ENCODE measurements at regions not wholly inside any gene's neighbourhood (a gene's known extent, or its start where the extent isn't known, plus 50 kb on each side); places are given as distances from the start of the nearest gene placed in this dataset.
"Not testable (repeated sequence)": the region's sequence is repeated elsewhere in the genome, so short reads cannot be mapped to it uniquely, and the experiment has no call there.

- no peak for DNase-seq
These were observed 163.4 kb upstream of the SYN3 start for GRCh38 chr22:33221568-33221967.

- DNase-seq, result no peak
These were observed 162.4 kb upstream of the SYN3 start for GRCh38 chr22:33220476-33221080.

GRCh38 chr22:33219648-33220384 is 161.6 kb upstream of the SYN3 start:
- DNase-seq, result peak; percentile 61

DNA sequence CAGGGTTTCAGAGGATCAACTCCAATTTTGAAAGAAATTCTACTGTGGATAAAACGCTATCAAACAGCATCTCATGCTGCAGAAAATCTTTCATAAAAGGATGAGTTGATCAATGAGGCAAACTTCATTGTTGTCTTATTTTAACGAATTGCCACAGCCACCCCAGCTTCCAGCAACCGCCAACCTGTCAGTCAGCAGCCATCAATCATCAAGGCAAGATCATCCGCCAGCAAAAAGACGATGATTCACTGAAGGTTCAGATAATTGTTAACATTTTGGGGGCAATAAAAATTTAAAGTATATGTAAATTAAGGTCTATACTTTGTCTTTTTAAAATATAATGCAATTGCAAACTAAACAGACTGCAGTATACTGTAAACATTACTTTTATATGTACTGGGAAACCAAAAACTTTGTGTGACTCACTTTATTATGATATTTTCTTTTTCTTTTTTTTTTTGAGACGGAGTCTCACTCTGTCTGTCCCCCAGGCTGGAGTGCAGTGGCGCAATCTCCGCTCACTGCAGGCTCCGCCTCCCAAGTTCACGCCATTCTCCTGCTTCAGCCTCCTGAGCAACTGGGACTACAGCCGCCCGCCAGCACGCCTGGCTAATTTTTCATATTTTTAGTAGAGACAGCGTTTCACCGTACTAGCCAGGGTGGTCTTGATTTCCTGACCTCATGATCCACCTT is 155.3 kb upstream of the SYN3 start:
- DNase-seq, result no peak

- no peak for DNase-seq
These were observed 152.0 kb upstream of the SYN3 start for GRCh38 chr22:33209930-33210784.

GRCh38 chr22:33204408-33204807 is 146.2 kb upstream of the SYN3 start:
- DNase-seq, result no peak

DNA sequence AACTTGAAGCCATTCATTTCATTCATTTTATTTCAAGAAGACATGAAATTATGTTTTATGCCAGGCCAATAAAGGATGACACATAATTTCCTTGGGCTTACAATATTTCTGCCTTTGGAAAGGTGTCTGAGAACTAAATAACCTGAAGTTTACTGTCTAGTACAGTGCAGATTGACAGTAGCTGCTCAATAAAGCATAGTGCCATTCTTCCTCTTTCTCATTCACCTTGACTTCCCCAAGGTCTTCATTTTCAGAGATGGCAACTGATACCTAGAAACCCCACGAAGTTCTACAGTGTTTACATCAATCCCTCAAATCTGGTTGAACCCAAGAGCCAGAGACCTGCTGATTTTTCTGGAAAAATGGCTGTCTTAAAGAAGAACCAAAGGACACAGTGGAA is 144.3 kb upstream of the SYN3 start:
- DNase-seq, result no peak

DNA sequence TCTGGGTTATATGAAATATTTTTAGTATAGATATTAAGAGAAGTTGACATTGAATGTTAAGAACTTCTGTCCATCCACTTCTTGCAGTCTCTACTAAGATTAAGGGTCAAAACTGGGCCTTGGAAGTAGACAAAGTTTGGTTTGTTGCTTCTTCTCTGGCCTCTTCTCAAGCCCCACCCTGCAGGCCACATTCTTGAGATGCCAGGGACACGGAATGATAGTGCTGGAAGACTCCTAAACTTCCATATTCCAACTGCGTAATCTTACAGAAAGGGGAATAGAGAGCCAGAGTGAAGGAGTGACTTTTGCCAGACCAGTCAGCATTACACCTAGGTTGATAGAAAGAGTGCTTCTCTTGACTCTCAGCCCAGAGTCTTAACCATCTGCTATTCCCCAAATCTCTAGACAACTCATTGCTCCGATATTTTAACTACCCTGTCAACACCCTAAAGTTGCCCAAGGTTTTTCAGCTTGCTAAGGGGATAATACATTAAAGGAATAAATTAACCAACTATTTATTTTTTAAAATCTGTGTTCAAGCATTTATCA is 136.4 kb upstream of the SYN3 start:
- DNase-seq, result no peak

DNA sequence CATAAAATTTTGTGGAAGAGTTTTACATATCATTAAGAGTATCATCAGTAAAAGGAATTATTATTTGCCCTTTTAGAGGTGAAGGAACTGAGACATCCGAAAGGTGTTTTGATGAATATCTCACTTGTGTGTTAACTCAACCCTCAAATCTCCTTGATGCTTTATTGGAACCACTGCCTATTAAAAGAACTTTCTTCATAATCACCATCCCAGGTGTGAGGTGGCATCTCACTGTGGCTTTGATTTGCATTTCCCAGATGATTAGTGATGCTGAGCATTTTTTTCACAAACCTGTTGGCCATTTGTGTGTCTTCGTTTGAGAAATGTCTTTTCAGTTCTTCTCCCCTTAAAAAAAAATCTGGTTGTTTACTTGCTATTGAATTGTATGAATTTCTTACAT is 134.0 kb upstream of the SYN3 start:
- no peak for DNase-seq

DNA sequence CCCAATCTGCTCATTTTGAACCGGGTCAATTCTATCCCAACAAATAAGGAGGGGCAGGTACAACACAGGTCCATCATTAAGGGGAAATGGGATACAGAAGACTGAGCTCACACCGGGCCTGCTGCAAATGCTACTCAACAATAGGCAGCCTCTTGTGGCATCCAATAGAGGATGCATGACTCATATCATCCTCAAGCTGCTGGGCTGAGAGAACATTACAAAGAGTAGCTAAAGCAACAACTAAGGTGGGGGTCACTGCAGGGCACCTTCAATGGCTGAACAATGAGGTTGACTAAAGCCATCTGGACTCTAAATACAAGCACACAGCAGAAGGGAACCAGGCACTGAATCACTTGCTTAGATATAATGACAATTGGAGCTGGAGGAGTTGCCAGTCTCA is 130.1 kb upstream of the SYN3 start:
- DNase-seq, result no peak

DNA sequence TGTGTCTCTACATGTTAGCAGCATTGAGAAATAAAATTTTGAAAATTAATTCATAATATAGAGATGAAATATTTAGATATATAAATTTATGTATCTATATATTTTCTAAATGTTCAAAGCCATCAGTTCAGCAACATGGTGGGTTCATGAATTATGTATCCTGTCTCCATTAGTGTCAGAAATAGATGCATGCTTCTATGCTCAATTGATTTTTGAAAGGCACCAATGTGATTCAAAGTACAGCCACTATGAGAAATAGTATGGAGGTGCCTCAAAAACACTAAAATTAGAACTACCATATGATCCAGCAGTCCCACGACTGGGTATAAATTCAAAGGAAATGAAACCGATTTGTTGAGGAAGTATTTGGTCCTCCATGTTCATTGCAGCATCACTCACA is 128.6 kb upstream of the SYN3 start:
- no peak for DNase-seq

GRCh38 chr22:33180356-33180755 is 122.2 kb upstream of the SYN3 start:
- DNase-seq, result no peak

GRCh38 chr22:33167998-33168790 is 110.0 kb upstream of the SYN3 start:
- no peak for DNase-seq

- DNase-seq, result no peak
These were observed 108.0 kb upstream of the SYN3 start for GRCh38 chr22:33166206-33166605.

- DNase-seq, result peak; percentile 11
These were observed 105.6 kb upstream of the SYN3 start for GRCh38 chr22:33163815-33164214.

DNA sequence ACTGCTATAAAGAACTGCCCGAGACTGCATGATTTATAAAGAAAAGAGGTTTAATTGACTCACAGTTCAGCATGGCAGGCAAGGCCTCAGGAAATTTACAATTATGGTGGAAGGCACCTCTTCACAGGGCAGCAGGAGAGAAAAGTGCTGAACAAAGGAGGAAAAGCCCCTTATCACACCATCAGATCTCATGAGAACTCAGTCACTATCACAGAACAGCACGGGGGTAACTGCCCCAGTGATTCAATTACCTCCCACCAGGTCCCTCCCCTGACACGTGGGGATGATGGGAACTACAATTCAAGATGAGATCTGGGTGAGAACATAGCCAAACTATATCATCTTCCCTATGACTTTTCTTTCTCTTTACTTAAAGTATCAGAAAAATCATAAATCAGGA is 104.0 kb upstream of the SYN3 start:
- no peak for DNase-seq

GRCh38 chr22:33160525-33160924 is 102.3 kb upstream of the SYN3 start:
- DNase-seq, result no peak

DNA sequence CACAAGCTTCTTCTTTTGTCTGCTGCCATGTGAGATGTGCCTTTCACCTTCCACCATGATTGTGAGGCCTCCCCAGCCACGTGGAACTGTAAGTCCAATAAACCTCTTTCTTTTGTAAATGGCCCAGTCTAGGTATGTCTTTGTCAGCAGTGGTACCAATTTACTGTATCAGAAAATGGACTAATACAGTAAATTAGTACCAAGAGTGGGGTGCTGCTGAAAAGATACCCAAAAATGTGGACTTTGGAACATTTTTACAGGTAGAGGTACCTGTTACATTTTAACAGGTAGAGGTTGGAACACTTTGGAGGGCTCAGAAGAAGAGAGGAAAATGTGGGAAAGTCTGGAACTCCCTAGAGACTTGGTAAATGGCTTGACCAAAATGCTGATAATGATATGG is 96.8 kb upstream of the SYN3 start:
- not testable (repeated sequence) for DNase-seq

DNA sequence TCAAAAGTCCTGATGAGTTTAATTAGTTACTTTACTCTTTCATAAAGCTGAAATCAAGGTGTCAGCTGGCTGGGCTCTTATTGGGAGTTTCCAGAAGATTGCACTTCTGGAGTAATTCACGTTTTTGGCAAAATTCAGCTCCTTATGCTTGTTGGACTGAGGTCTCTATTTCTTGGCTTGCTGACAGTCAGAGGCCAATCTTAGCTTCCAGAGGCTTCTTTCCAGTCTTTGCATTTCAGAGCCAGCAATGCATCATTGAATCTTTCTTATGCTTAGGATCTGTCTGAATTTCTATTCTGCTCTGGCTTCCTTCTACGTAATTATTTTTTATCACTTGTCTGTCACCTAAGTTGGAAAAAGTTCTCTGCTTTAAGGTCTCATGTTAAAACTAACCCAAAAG is 91.4 kb upstream of the SYN3 start:
- DNase-seq, result no peak

- DNase-seq, result no peak
These were observed 86.5 kb upstream of the SYN3 start for GRCh38 chr22:33144721-33145120.

GRCh38 chr22:33142282-33143055 is 84.3 kb upstream of the SYN3 start:
- no peak for DNase-seq
